ENCODE measurements at regions not wholly inside any gene's neighbourhood (a gene's known extent, or its start where the extent isn't known, plus 50 kb on each side); places are given as distances from the start of the nearest gene placed in this dataset.

GRCh38 chr2:199606193-199606780, 148.5 kb upstream of the SATB2 start:
- TF ChIP-seq EZH2 (IDR thresholded peaks at IDR 0.05; ENCODE audit: borderline replicate concordance, low read depth, low read length, severe bottlenecking), result no peak
- peak; percentile 29 for TF ChIP-seq CTCF (IDR thresholded peaks at IDR 0.05; ENCODE audit: borderline replicate concordance, extremely low read depth, low read length, poor library complexity, severe bottlenecking)
